HCEC 1CT (cell line): ENCODE measurements at regions not wholly inside any gene's neighbourhood (a gene's known extent, or its start where the extent isn't known, plus 50 kb on each side); places are given as distances from the start of the nearest gene placed in this dataset.
"Not testable (repeated sequence)": the region's sequence is repeated elsewhere in the genome, so short reads cannot be mapped to it uniquely, and the experiment has no call there.

Experiments
- DNase-seq: peaks from one replicate; pipeline ENCODE4 v3.0.0-alpha.2; 2017

- DNase-seq = no peak
Measured at GRCh38 chr11:24413391-24413790, 83.5 kb upstream of the LUZP2 start.

GRCh38 chr11:24415955-24416636, 80.8 kb upstream of the LUZP2 start:
- DNase-seq = not testable (repeated sequence)

- no peak for DNase-seq
Measured at GRCh38 chr11:24421766-24422165, 75.1 kb upstream of the LUZP2 start.

- no peak for DNase-seq
Measured at GRCh38 chr11:24422376-24422775, 74.5 kb upstream of the LUZP2 start.

GRCh38 chr11:24437123-24437522, 59.7 kb upstream of the LUZP2 start:
- no peak for DNase-seq
